SK-N-MC (cell line): ENCODE measurements at regions not wholly inside any gene's neighbourhood (a gene's known extent, or its start where the extent isn't known, plus 50 kb on each side); places are given as distances from the start of the nearest gene placed in this dataset.

Experiments used
- EZH2 ChIP-seq: fragments of 200-600 bp; sonication (generic); IDR thresholded peaks from one replicate; pipeline ENCODE4 v1.6.1; 2017; ENCODE audit warnings: antibody characterized with exemption
- FOXP2 ChIP-seq: optimal IDR thresholded peaks from 2 replicates; pipeline ENCODE3; 2011; ENCODE audit warnings: mild to moderate bottlenecking, moderate library complexity; ENCODE audit not compliant: insufficient read depth; ENCODE audit errors: extremely low read length, control extremely low read depth
- POLR2AphosphoS5 ChIP-seq: IDR thresholded peaks from 2 replicates; pipeline ENCODE4 v1.6.1; 2012; ENCODE audit warnings: mild to moderate bottlenecking, low read depth, low read length, borderline replicate concordance

DNA sequence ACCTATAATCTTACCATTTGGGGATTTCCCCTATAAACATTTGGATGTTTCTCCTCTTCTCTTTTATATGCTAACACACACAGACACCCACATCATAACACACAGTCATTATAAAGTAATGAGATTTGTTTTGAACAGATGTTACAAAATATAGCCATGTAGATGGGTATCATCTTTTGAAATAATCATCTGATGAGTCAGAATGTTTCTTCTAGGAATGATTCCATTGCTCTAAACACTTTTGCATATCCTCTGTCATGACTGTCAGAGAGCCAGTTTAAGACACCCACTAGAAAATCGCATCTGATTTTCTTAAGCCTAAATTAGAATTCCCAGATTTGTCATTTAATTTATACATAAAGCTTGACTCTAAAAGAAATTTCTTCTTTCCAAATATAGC lies 442.6 kb downstream of the CMPK2 start:
- TF ChIP-seq EZH2 (no peak), POLR2AphosphoS5 (no peak), FOXP2 (no peak)
